Spleen (tissue), 11 donors: ENCODE measurements at regions not wholly inside any gene's neighbourhood (a gene's known extent, or its start where the extent isn't known, plus 50 kb on each side); places are given as distances from the start of the nearest gene placed in this dataset.

ENCODE experiments used
- DNase-seq: peaks from one replicate; pipeline ENCODE4 v3.0.0-alpha.2; 2020
- H3K27ac ChIP-seq, 8 donors: fragments of 200-600 bp; sonication (generic) in 7 of 8; 1 replicate in 4 of 8; 2 replicates in 4 of 8; pipeline versions ENCODE4 v1.5.0 to v1.8.0; 2016 to 2021; ENCODE audit warnings: inconsistent platforms in 4 of 8, mild to moderate bottlenecking in 4 of 8, moderate library complexity in 1 of 8
- H3K27me3 ChIP-seq, 7 donors: fragments of 200-600 bp; sonication (generic) in 6 of 7; replicated peaks in 1 of 7; 1 replicate in 4 of 7; 2 replicates in 3 of 7; pipeline versions ENCODE4 v1.5.0 to v1.8.0; 2016 to 2021; ENCODE audit warnings: inconsistent platforms in 3 of 7, mild to moderate bottlenecking in 1 of 7
- H3K36me3 ChIP-seq, 6 donors: fragments of 200-600 bp; sonication (generic) in 5 of 6; 1 replicate in 4 of 6; 2 replicates in 2 of 6; pipeline versions ENCODE4 v1.5.0 to v1.8.0; 2016 to 2021; ENCODE audit warnings: inconsistent platforms in 2 of 6
- H3K4me1 ChIP-seq, 6 donors: fragments of 200-600 bp; sonication (generic) in 5 of 6; 1 replicate in 3 of 6; 2 replicates in 3 of 6; pipeline versions ENCODE4 v1.5.0 to v1.8.0; 2016 to 2021; ENCODE audit warnings: inconsistent platforms in 3 of 6
- H3K4me3 ChIP-seq, 8 donors: fragments of 200-600 bp; sonication (generic) in 7 of 8; 1 replicate in 4 of 8; 2 replicates in 4 of 8; pipeline versions ENCODE4 v1.5.0 to v1.8.0; 2016 to 2021; ENCODE audit warnings: inconsistent platforms in 4 of 8, mild to moderate bottlenecking in 4 of 8, moderate library complexity in 2 of 8
- H3K9me3 ChIP-seq, 8 donors: fragments of 200-600 bp; sonication (generic) in 7 of 8; 1 replicate in 4 of 8; 2 replicates in 4 of 8; pipeline versions ENCODE4 v1.5.0 to v1.8.0; 2016 to 2021; ENCODE audit warnings: inconsistent platforms in 4 of 8
- CTCF ChIP-seq, 11 experiments: fragments of 200-600 bp in 7 of 11; fragments of 450-650 bp in 4 of 11; sonication (generic) in 4 of 11; IDR thresholded peaks in 8 of 11; conservative IDR thresholded peaks in 3 of 11; 1 replicate in 7 of 11; 2 replicates in 4 of 11; pipeline versions ENCODE4 v1.4.0 to v1.8.0; 2016 to 2021; ENCODE audit warnings: antibody characterized with exemption in 11 of 11, inconsistent platforms in 4 of 11, mild to moderate bottlenecking in 1 of 11
- POLR2A ChIP-seq, 3 donors: fragments of 450-650 bp; IDR thresholded peaks; one replicate each; pipeline ENCODE4 v1.5.1; 2017; ENCODE audit warnings: antibody characterized with exemption in 3 of 3, mild to moderate bottlenecking in 1 of 3
- POLR2AphosphoS5 ChIP-seq, 3 donors: sonication (generic); formaldehyde crosslinking; IDR thresholded peaks; one replicate each; pipeline ENCODE4 v1.5.1; 2017; ENCODE audit warnings: antibody characterized with exemption in 3 of 3
- WGBS, 5 donors: extraction: QIAGEN DNeasy Blood & Tissue Kit in 3 of 5; methylation state at CpG; one replicate each; pipeline versions ENCODE4 v1.1.5 to v1.1.7; 2013 to 2018; 5-methylcytosine and 5-hydroxymethylcytosine counted together
- intact Hi-C: fragments of 100-400 bp; cut with DNase I; formaldehyde crosslinking; loops from one replicate; pipeline ENCODE4 v1.15.0; 2023; ENCODE audit warnings: low total_unique reads
- donor health status: healthy with polysubstance abuse.
- donor health status: DM: no; HTN: no; CAD: no; lungs with moderate emphysema.
- donor health status: DM: no; HTN: no; CAD: no.
- donor health status: Bipolar disorder and iron deficiency.
- donor health status: healthy.
- donor health status: DM: no; HTN: no; CAD: no.
- donor health status: DM: yes; HTN: yes; CAD: no.

- Histone ChIP-seq H3K4me1 (peaks cover 0 to 25% (median 4%) of the 10 kb centered on the region in 6 donors), H3K27ac (no peak overlapping the region), H3K4me3 (no peak overlapping the region), H3K9me3 (no peaks in the 10 kb centered on the region), H3K36me3 (no peaks in the 10 kb centered on the region), H3K27me3 (peaks cover 0 to under 1% (median 0%) of the 10 kb centered on the region in 7 donors)
- TF ChIP-seq CTCF (IDR thresholded peaks at IDR 0.05 in 8 of 11, conservative IDR thresholded peaks at IDR 0.05 in 3 of 11) (peak in 9 of 11 experiments; percentile 11 to 50 (median 40)), POLR2AphosphoS5 (IDR thresholded peaks at IDR 0.05) (no peak), POLR2A (IDR thresholded peaks at IDR 0.05) (no peak)
- DNase-seq: no peak
- 40 to 76% (median 51%) methylated on average over 2 of the region's 2 CpGs for WGBS, 5 donors
- intact Hi-C loops: loop anchor here (5.0 kb wide), 1 partner anchor 213 kb away; no protein-coding TSS in a partner anchor
These were observed 86.5 kb downstream of the OTUD1 start for GRCh38 chr10:23525406-23525805.

GRCh38 chr10:23528419-23528818, 89.5 kb downstream of the OTUD1 start:
- H3K36me3 ChIP-seq: no peaks in the 10 kb centered on the region
- peaks cover 0 to 8% (median 0%) of the 10 kb centered on the region in 7 donors for H3K27me3 ChIP-seq
- H3K4me3 ChIP-seq: no peak overlapping the region
- no peaks in the 10 kb centered on the region for H3K9me3 ChIP-seq
- H3K4me1 ChIP-seq: peaks cover 0 to 6% (median 0%) of the 10 kb centered on the region in 6 donors
- no peak for DNase-seq
- H3K27ac ChIP-seq: no peak overlapping the region
- intact Hi-C loops: loop anchor here (5.0 kb wide), 1 partner anchor 216 kb away; no protein-coding TSS in a partner anchor
- WGBS, 5 donors: 90 to 92% (median 91%) methylated on average over 2 of the region's 2 CpGs
- no peak for TF ChIP-seq POLR2A (IDR thresholded peaks at IDR 0.05)
- no peak for TF ChIP-seq CTCF (IDR thresholded peaks at IDR 0.05 in 8 of 11, conservative IDR thresholded peaks at IDR 0.05 in 3 of 11)
- no peak for TF ChIP-seq POLR2AphosphoS5 (IDR thresholded peaks at IDR 0.05)

- Histone ChIP-seq H3K4me1 (peaks cover 0 to 6% (median 0%) of the 10 kb centered on the region in 6 donors), H3K27me3 (peaks cover 0 to 8% (median 0%) of the 10 kb centered on the region in 7 donors), H3K36me3 (no peaks in the 10 kb centered on the region), H3K9me3 (no peaks in the 10 kb centered on the region), H3K4me3 (no peak overlapping the region), H3K27ac (no peak overlapping the region)
- 70 to 78% (median 73%) methylated on average over 5 of the region's 5 CpGs for WGBS, 5 donors
- TF ChIP-seq POLR2A (IDR thresholded peaks at IDR 0.05) (no peak), CTCF (IDR thresholded peaks at IDR 0.05 in 8 of 11, conservative IDR thresholded peaks at IDR 0.05 in 3 of 11) (no peak), POLR2AphosphoS5 (IDR thresholded peaks at IDR 0.05) (no peak)
- DNase-seq: no peak
- intact Hi-C loops: loop anchor here (5.0 kb wide), 1 partner anchor 217 kb away; no protein-coding TSS in a partner anchor
These were observed 90.8 kb downstream of the OTUD1 start for GRCh38 chr10:23529625-23530024.

GRCh38 chr10:23530079-23530478, 91.2 kb downstream of the OTUD1 start:
- Histone ChIP-seq H3K27ac (no peak overlapping the region), H3K27me3 (peaks cover 0 to 8% (median 0%) of the 10 kb centered on the region in 7 donors), H3K4me1 (peaks cover 0 to 4% (median 0%) of the 10 kb centered on the region in 6 donors), H3K4me3 (no peak overlapping the region), H3K36me3 (no peaks in the 10 kb centered on the region), H3K9me3 (no peaks in the 10 kb centered on the region)
- DNase-seq: no peak
- intact Hi-C loops: no loop called here
- WGBS, 5 donors: 73 to 86% (median 75%) methylated on average over 2 of the region's 2 CpGs
- TF ChIP-seq CTCF (IDR thresholded peaks at IDR 0.05 in 8 of 11, conservative IDR thresholded peaks at IDR 0.05 in 3 of 11): peak in 3 of 11 experiments; percentile 14 to 32 (median 15)
- no peak for TF ChIP-seq POLR2A (IDR thresholded peaks at IDR 0.05)
- TF ChIP-seq POLR2AphosphoS5 (IDR thresholded peaks at IDR 0.05): no peak
